NT2/D1 (cell line): ENCODE measurements at regions not wholly inside any gene's neighbourhood (a gene's known extent, or its start where the extent isn't known, plus 50 kb on each side); places are given as distances from the start of the nearest gene placed in this dataset.

Source experiments
- DNase-seq: peaks from one replicate; pipeline ENCODE4 v3.0.0-alpha.2; 2011; ENCODE audit warnings: low read depth, low spot score
- H3K27me3 ChIP-seq: 2 replicates; pipeline ENCODE4 v1.6.0; 2011; ENCODE audit warnings: mild to moderate bottlenecking; ENCODE audit not compliant: insufficient read length, insufficient read depth
- H3K36me3 ChIP-seq: 2 replicates; pipeline ENCODE4 v1.6.1; 2011; ENCODE audit warnings: mild to moderate bottlenecking, low read length, mixed read lengths; ENCODE audit not compliant: insufficient read depth, insufficient read length
- H3K4me1 ChIP-seq: 2 replicates; pipeline ENCODE4 v1.5.1; 2011; ENCODE audit not compliant: insufficient read depth, insufficient read length
- H3K4me3 ChIP-seq: 2 replicates; pipeline ENCODE4 v1.5.1; 2011; ENCODE audit warnings: low read depth; ENCODE audit not compliant: insufficient read length
- H3K9ac ChIP-seq: 2 replicates; pipeline ENCODE4 v1.6.0; 2011; ENCODE audit warnings: low read depth; ENCODE audit not compliant: insufficient read length
- H3K9me3 ChIP-seq: 2 replicates; pipeline ENCODE4 v1.5.1; 2011; ENCODE audit warnings: mild to moderate bottlenecking, low read length; ENCODE audit not compliant: insufficient read depth
- SUZ12 ChIP-seq: IDR thresholded peaks from 2 replicates; pipeline ENCODE4 v1.6.1; 2011; ENCODE audit not compliant: insufficient read length, insufficient read depth; ENCODE audit errors: extremely low read depth
- YY1 ChIP-seq: IDR thresholded peaks from 2 replicates; pipeline ENCODE4 v1.6.1; 2011; ENCODE audit not compliant: insufficient read length, insufficient read depth
- ZNF274 ChIP-seq: IDR thresholded peaks from 2 replicates; pipeline ENCODE4 v1.6.1; 2011; ENCODE audit warnings: mild to moderate bottlenecking, low read depth, low read length

GRCh38 chr1:106439475-106439874 is 617.0 kb upstream of the PRMT6 start:
- no peaks in the 10 kb centered on the region for H3K4me1 ChIP-seq
- no peak overlapping the region for H3K4me3 ChIP-seq
- H3K9ac ChIP-seq, result no peak overlapping the region
- no peak for DNase-seq
- no peaks in the 10 kb centered on the region for H3K36me3 ChIP-seq
- TF ChIP-seq SUZ12 (no peak), YY1 (no peak), ZNF274 (no peak)
- no peaks in the 10 kb centered on the region for H3K9me3 ChIP-seq
- no peaks in the 10 kb centered on the region for H3K27me3 ChIP-seq

- no peak overlapping the region for H3K4me3 ChIP-seq
- H3K27me3 ChIP-seq, result no peaks in the 10 kb centered on the region
- no peaks in the 10 kb centered on the region for H3K36me3 ChIP-seq
- no peak for DNase-seq
- no peaks in the 10 kb centered on the region for H3K9me3 ChIP-seq
- no peak overlapping the region for H3K9ac ChIP-seq
- no peaks in the 10 kb centered on the region for H3K4me1 ChIP-seq
- no peak for TF ChIP-seq ZNF274
- TF ChIP-seq SUZ12, result no peak
- TF ChIP-seq YY1, result no peak
These were observed 609.0 kb upstream of the PRMT6 start for GRCh38 chr1:106447466-106447865.

GRCh38 chr1:106456832-106457231 is 599.6 kb upstream of the PRMT6 start:
- Histone ChIP-seq H3K4me1 (no peaks in the 10 kb centered on the region), H3K27me3 (no peaks in the 10 kb centered on the region), H3K4me3 (no peak overlapping the region), H3K36me3 (no peaks in the 10 kb centered on the region), H3K9me3 (no peaks in the 10 kb centered on the region), H3K9ac (no peak overlapping the region)
- TF ChIP-seq ZNF274, result no peak
- no peak for TF ChIP-seq SUZ12
- no peak for TF ChIP-seq YY1
- no peak for DNase-seq

- Histone ChIP-seq H3K9me3 (no peaks in the 10 kb centered on the region), H3K9ac (no peak overlapping the region), H3K4me3 (no peak overlapping the region), H3K4me1 (no peaks in the 10 kb centered on the region), H3K27me3 (no peaks in the 10 kb centered on the region), H3K36me3 (no peaks in the 10 kb centered on the region)
- DNase-seq, result no peak
- no peak for TF ChIP-seq YY1
- TF ChIP-seq ZNF274, result no peak
- TF ChIP-seq SUZ12, result no peak
These were observed 599.1 kb upstream of the PRMT6 start for GRCh38 chr1:106457368-106457767.

- TF ChIP-seq ZNF274 (no peak), YY1 (no peak), SUZ12 (no peak)
- Histone ChIP-seq H3K9ac (no peak overlapping the region), H3K9me3 (no peaks in the 10 kb centered on the region), H3K4me1 (no peaks in the 10 kb centered on the region), H3K27me3 (no peaks in the 10 kb centered on the region), H3K36me3 (no peaks in the 10 kb centered on the region), H3K4me3 (no peak overlapping the region)
- DNase-seq, result no peak
These were observed 597.6 kb upstream of the PRMT6 start for GRCh38 chr1:106458866-106459265.

GRCh38 chr1:106459418-106459817 is 597.1 kb upstream of the PRMT6 start:
- H3K9me3 ChIP-seq, result no peaks in the 10 kb centered on the region
- TF ChIP-seq ZNF274 (no peak), SUZ12 (no peak), YY1 (no peak)
- no peak overlapping the region for H3K4me3 ChIP-seq
- H3K4me1 ChIP-seq, result no peaks in the 10 kb centered on the region
- no peaks in the 10 kb centered on the region for H3K27me3 ChIP-seq
- H3K36me3 ChIP-seq, result no peaks in the 10 kb centered on the region
- no peak for DNase-seq
- H3K9ac ChIP-seq, result no peak overlapping the region

GRCh38 chr1:106465666-106466065 is 590.8 kb upstream of the PRMT6 start:
- Histone ChIP-seq H3K9ac (no peak overlapping the region), H3K27me3 (no peaks in the 10 kb centered on the region), H3K36me3 (no peaks in the 10 kb centered on the region), H3K9me3 (peaks cover 8% of the 10 kb centered on the region), H3K4me1 (no peaks in the 10 kb centered on the region), H3K4me3 (no peak overlapping the region)
- TF ChIP-seq ZNF274, result no peak
- no peak for TF ChIP-seq SUZ12
- TF ChIP-seq YY1, result no peak
- no peak for DNase-seq

GRCh38 chr1:106480629-106481028 is 575.8 kb upstream of the PRMT6 start:
- no peaks in the 10 kb centered on the region for H3K36me3 ChIP-seq
- no peak overlapping the region for H3K9ac ChIP-seq
- DNase-seq, result no peak
- TF ChIP-seq YY1 (no peak), SUZ12 (no peak)
- H3K27me3 ChIP-seq, result no peaks in the 10 kb centered on the region
- H3K4me3 ChIP-seq, result no peak overlapping the region
- no peaks in the 10 kb centered on the region for H3K4me1 ChIP-seq
- H3K9me3 ChIP-seq, result peaks cover 10% of the 10 kb centered on the region

- no peak for DNase-seq
- Histone ChIP-seq H3K36me3 (no peaks in the 10 kb centered on the region), H3K27me3 (no peaks in the 10 kb centered on the region), H3K9me3 (no peaks in the 10 kb centered on the region), H3K9ac (no peak overlapping the region), H3K4me1 (no peaks in the 10 kb centered on the region), H3K4me3 (no peak overlapping the region)
- no peak for TF ChIP-seq ZNF274
- no peak for TF ChIP-seq SUZ12
- TF ChIP-seq YY1, result no peak
These were observed 563.6 kb upstream of the PRMT6 start for GRCh38 chr1:106492880-106493279.
